Endothelial cell of umbilical vein (primary cell): ENCODE measurements at regions not wholly inside any gene's neighbourhood (a gene's known extent, or its start where the extent isn't known, plus 50 kb on each side); places are given as distances from the start of the nearest gene placed in this dataset.

ENCODE experiments used
- BruUV-seq: library from RNA; stranded (reverse); fragments of 400-500 nt; replicated peaks from 2 replicates; lab custom pipeline; 2021; lab: Mats Ljungman, UMichigan
- CTCF ChIA-PET: fragments of 300-600, 350-600 bp; sonication (Branson Sonifier 250); formaldehyde crosslinking; loops from one replicate; lab custom pipeline; 2021; ENCODE audit warnings: antibody characterized with exemption, inconsistent platforms; lab: Charles Lee
- POLR2A ChIA-PET: fragments of 300-600, 350-600 bp; sonication (Branson Sonifier 250); formaldehyde crosslinking; loops from one replicate; lab custom pipeline; 2021; ENCODE audit warnings: antibody characterized with exemption, inconsistent platforms; lab: Charles Lee
- DNase-seq: peaks from one replicate; pipeline ENCODE4 v3.0.0-alpha.2; 2011; ENCODE audit warnings: low read depth, low spot score
- FAIRE-seq: peaks from 2 replicates; lab custom pipeline; 2011; peaks lifted over from hg19 to GRCh38; lab: Jason Lieb, UNC
- H2AFZ ChIP-seq: 2 replicates; pipeline ENCODE4 v1.6.0; 2012; ENCODE audit warnings: low read depth, low read length, control low read depth, inconsistent platforms
- H3K27ac ChIP-seq: 2 replicates; pipeline ENCODE4 v1.5.1; 2011; ENCODE audit warnings: low read depth, mild to moderate bottlenecking, control low read depth, low read length, moderate library complexity; ENCODE audit not compliant: insufficient read depth
- H3K27me3 ChIP-seq, 2 experiments: 2 replicates each; pipeline versions ENCODE4 v1.6.0 to v1.6.1; 2011; ENCODE audit warnings: low read length in 2 of 2, mixed read lengths in 1 of 2; ENCODE audit not compliant: control insufficient read depth in 2 of 2, insufficient read depth in 2 of 2
- H3K36me3 ChIP-seq, 2 experiments: 2 replicates in 1 of 2; 3 replicates in 1 of 2; pipeline ENCODE4 v1.5.1; 2011; ENCODE audit warnings: low read length in 2 of 2, mild to moderate bottlenecking in 1 of 2, moderate library complexity in 1 of 2; ENCODE audit not compliant: control insufficient read depth in 2 of 2, insufficient read depth in 2 of 2; ENCODE audit errors: extremely low read depth in 1 of 2
- H3K4me1 ChIP-seq: 3 replicates; pipeline ENCODE4 v1.5.1; 2011; ENCODE audit warnings: mild to moderate bottlenecking, low read length; ENCODE audit not compliant: control insufficient read depth, insufficient read depth; ENCODE audit errors: extremely low read depth
- H3K4me2 ChIP-seq: 2 replicates; pipeline ENCODE4 v1.6.1; 2011; ENCODE audit warnings: low read length, control low read depth, mixed read lengths; ENCODE audit not compliant: insufficient read depth
- H3K4me3 ChIP-seq, 3 experiments: fragments of 200-600 bp in 1 of 3; sonication (generic), shearing (Covaris generic) in 1 of 3; replicated peaks in 1 of 3; 2 replicates each; pipeline ENCODE4 v1.5.1; 2011 to 2016; ENCODE audit warnings: control low read depth in 3 of 3, low read length in 3 of 3, mild to moderate bottlenecking in 2 of 3, inconsistent platforms in 1 of 3, low read depth in 1 of 3, moderate library complexity in 1 of 3; ENCODE audit not compliant: insufficient read depth in 1 of 3
- H3K79me2 ChIP-seq: 2 replicates; pipeline ENCODE4 v1.6.0; 2012; ENCODE audit warnings: low read length, inconsistent platforms; ENCODE audit not compliant: control insufficient read depth, insufficient read depth
- H3K9ac ChIP-seq: replicated peaks from 2 replicates; pipeline ENCODE3; 2011; ENCODE audit warnings: low read length, control low read depth; ENCODE audit not compliant: insufficient read depth; ENCODE audit errors: extremely low read depth
- H3K9me1 ChIP-seq: replicated peaks from 3 replicates; pipeline ENCODE4 v1.6.0; 2011; ENCODE audit warnings: mild to moderate bottlenecking, low read length; ENCODE audit not compliant: control insufficient read depth, insufficient read depth; ENCODE audit errors: extremely low read depth
- H3K9me3 ChIP-seq: replicated peaks from 2 replicates; pipeline ENCODE4 v1.5.1; 2012; ENCODE audit warnings: low read length, inconsistent platforms; ENCODE audit not compliant: control insufficient read depth, insufficient read depth
- H4K20me1 ChIP-seq: replicated peaks from 2 replicates; pipeline ENCODE3; 2011; ENCODE audit warnings: mild to moderate bottlenecking, low read length; ENCODE audit not compliant: control insufficient read depth, insufficient read depth; ENCODE audit errors: extremely low read depth
- EZH2 ChIP-seq: IDR thresholded peaks from 2 replicates; pipeline ENCODE4 v1.6.1; 2012; ENCODE audit warnings: borderline replicate concordance, low read depth, mild to moderate bottlenecking, moderate library complexity, low read length, inconsistent platforms; ENCODE audit not compliant: severe bottlenecking
- FOS ChIP-seq: IDR thresholded peaks from 2 replicates; pipeline ENCODE4 v1.6.1; 2011; ENCODE audit warnings: mild to moderate bottlenecking, low read length, moderate library complexity, borderline replicate concordance; ENCODE audit not compliant: insufficient read depth
- GATA2 ChIP-seq: IDR thresholded peaks from 2 replicates; pipeline ENCODE4 v1.7.0; 2011; ENCODE audit warnings: low read depth, mild to moderate bottlenecking, moderate library complexity, mixed read lengths, low read length; ENCODE audit not compliant: insufficient read length, insufficient read depth
- JUN ChIP-seq: IDR thresholded peaks from 2 replicates; pipeline ENCODE4 v1.6.1; 2011; ENCODE audit warnings: borderline replicate concordance, low read depth; ENCODE audit not compliant: insufficient read length, insufficient read depth
- MYC ChIP-seq: IDR thresholded peaks from one replicate; pipeline ENCODE4 v1.6.1; 2011; ENCODE audit warnings: mild to moderate bottlenecking, low read depth, low read length
- POLR2A ChIP-seq: IDR thresholded peaks from 2 replicates; pipeline ENCODE4 v1.6.1; 2012; ENCODE audit warnings: low read depth, mild to moderate bottlenecking, control low read depth, low read length
- POLR2AphosphoS5 ChIP-seq: IDR thresholded peaks from 2 replicates; pipeline ENCODE4 v1.6.1; 2012; ENCODE audit warnings: low read depth, mild to moderate bottlenecking, control low read depth, low read length, moderate library complexity; ENCODE audit not compliant: insufficient read depth
- dilution Hi-C: fragments of 300-500 bp; cut with MboI; formaldehyde crosslinking; loops from one replicate; pipeline ENCODE4 v1.15.0; 2019; ENCODE audit warnings: low sequenced_read_pairs; ENCODE audit not compliant: extremely low pct_ligation_motif_present
- intact Hi-C: fragments of 100-400 bp; cut with micrococcal nuclease; formaldehyde crosslinking; loops from one replicate; pipeline ENCODE4 v1.10.0; 2022
- TF ChIP-seq, protein P1 (sequence below), 2 donors: IDR thresholded peaks; 1 replicate in 1 of 2; 2 replicates in 1 of 2; pipeline ENCODE4 v1.5.1; 2011; ENCODE audit warnings: low read length in 2 of 2, mild to moderate bottlenecking in 2 of 2, moderate library complexity in 2 of 2, control low read depth in 1 of 2, inconsistent platforms in 1 of 2, low read depth in 1 of 2; ENCODE audit not compliant: insufficient read depth in 1 of 2; ENCODE audit errors: extremely low read depth in 1 of 2
- TF ChIP-seq, protein P2 (sequence below): IDR thresholded peaks from 2 replicates; pipeline ENCODE4 v1.6.1; 2011; ENCODE audit not compliant: insufficient read depth, insufficient read length

DNA sequence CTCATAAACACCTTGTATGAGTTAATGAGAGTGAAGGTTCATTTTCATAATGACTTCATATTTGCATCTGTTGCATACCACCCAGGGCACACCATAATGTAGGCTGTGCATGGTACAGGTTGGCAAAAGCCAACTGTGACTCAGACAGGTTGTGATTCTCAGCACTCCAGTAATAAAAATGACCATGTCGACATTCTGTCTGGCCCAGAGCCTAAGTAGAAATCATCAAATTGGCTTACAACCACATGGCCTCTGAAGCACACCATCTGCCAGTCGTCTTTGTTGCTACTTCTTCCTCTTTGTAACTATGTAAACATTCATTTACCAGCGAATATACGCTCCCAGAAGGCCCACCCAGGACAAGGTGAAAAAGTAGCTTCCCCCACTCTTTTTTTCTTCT is 459.5 kb downstream of the GASK1B start:
- no peaks in the 10 kb centered on the region for H3K9me3 ChIP-seq
- no peaks in the 10 kb centered on the region for H3K4me1 ChIP-seq
- dilution Hi-C loops (no loop called here), intact Hi-C loops (no loop called here)
- ChIA-PET CTCF (no interaction called here), POLR2A (no interaction called here)
- H3K27ac ChIP-seq, result no peak overlapping the region
- no peaks in the 10 kb centered on the region for H3K9me1 ChIP-seq
- DNase-seq, result no peak
- BruUV-seq, result no TSS peak
- H3K4me2 ChIP-seq, result no peak overlapping the region
- H3K27me3 ChIP-seq, result no peaks in the 10 kb centered on the region
- TF ChIP-seq JUN (no peak), MYC (no peak), POLR2AphosphoS5 (no peak), FOS (no peak), EZH2 (no peak), POLR2A (no peak), GATA2 (no peak)
- TF ChIP-seq, protein P1, sequence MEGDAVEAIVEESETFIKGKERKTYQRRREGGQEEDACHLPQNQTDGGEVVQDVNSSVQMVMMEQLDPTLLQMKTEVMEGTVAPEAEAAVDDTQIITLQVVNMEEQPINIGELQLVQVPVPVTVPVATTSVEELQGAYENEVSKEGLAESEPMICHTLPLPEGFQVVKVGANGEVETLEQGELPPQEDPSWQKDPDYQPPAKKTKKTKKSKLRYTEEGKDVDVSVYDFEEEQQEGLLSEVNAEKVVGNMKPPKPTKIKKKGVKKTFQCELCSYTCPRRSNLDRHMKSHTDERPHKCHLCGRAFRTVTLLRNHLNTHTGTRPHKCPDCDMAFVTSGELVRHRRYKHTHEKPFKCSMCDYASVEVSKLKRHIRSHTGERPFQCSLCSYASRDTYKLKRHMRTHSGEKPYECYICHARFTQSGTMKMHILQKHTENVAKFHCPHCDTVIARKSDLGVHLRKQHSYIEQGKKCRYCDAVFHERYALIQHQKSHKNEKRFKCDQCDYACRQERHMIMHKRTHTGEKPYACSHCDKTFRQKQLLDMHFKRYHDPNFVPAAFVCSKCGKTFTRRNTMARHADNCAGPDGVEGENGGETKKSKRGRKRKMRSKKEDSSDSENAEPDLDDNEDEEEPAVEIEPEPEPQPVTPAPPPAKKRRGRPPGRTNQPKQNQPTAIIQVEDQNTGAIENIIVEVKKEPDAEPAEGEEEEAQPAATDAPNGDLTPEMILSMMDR (IDR thresholded peaks at IDR 0.05; ENCODE audit: extremely low read depth in 1 of 2, insufficient read depth in 1 of 2, low read depth in 1 of 2, low read length in 2 of 2), result no peak
- TF ChIP-seq, protein P2, sequence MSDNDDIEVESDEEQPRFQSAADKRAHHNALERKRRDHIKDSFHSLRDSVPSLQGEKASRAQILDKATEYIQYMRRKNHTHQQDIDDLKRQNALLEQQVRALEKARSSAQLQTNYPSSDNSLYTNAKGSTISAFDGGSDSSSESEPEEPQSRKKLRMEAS, result no peak
- FAIRE-seq, result no peak
- no peak overlapping the region for H2AFZ ChIP-seq
- H3K4me3 ChIP-seq, result no peak overlapping the region
- H3K9ac ChIP-seq, result no peak overlapping the region
- H3K79me2 ChIP-seq, result no peaks in the 10 kb centered on the region
- H3K36me3 ChIP-seq, result no peaks in the 10 kb centered on the region
- no peaks in the 10 kb centered on the region for H4K20me1 ChIP-seq
